ENCODE measurements at regions not wholly inside any gene's neighbourhood (a gene's known extent, or its start where the extent isn't known, plus 50 kb on each side); places are given as distances from the start of the nearest gene placed in this dataset.
A peak's percentile ranks its signal among the peaks of the same experiment; 100 is the strongest.

DNA sequence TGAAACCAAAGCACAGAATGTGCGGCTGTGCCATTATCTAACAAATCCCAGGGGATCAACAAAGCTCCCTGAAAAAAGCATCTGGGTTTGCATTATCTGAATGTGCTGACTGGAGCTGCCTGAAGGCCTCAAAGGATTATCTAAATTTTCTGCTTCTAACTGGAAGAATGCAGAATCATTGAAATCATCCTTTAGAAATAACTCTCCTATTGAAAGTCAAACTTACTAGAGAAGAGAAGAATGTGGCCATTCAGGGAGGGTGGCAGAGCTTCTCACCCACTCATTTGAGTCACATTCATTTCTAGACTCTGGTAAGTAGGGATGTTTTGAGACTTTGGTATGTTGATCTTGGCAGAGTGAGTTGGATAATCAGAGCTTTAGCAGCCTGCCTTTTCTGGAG, 220.6 kb upstream of the RGS6 start:
- TF ChIP-seq, protein P1, sequence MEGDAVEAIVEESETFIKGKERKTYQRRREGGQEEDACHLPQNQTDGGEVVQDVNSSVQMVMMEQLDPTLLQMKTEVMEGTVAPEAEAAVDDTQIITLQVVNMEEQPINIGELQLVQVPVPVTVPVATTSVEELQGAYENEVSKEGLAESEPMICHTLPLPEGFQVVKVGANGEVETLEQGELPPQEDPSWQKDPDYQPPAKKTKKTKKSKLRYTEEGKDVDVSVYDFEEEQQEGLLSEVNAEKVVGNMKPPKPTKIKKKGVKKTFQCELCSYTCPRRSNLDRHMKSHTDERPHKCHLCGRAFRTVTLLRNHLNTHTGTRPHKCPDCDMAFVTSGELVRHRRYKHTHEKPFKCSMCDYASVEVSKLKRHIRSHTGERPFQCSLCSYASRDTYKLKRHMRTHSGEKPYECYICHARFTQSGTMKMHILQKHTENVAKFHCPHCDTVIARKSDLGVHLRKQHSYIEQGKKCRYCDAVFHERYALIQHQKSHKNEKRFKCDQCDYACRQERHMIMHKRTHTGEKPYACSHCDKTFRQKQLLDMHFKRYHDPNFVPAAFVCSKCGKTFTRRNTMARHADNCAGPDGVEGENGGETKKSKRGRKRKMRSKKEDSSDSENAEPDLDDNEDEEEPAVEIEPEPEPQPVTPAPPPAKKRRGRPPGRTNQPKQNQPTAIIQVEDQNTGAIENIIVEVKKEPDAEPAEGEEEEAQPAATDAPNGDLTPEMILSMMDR (IDR thresholded peaks at IDR 0.05), result no peak
- Histone ChIP-seq H3K4me3 (no peak overlapping the region), H3K27ac (peak overlapping the region; percentile 37 to 78)
- no peak for DNase-seq (ENCODE audit: low spot score)

DNA sequence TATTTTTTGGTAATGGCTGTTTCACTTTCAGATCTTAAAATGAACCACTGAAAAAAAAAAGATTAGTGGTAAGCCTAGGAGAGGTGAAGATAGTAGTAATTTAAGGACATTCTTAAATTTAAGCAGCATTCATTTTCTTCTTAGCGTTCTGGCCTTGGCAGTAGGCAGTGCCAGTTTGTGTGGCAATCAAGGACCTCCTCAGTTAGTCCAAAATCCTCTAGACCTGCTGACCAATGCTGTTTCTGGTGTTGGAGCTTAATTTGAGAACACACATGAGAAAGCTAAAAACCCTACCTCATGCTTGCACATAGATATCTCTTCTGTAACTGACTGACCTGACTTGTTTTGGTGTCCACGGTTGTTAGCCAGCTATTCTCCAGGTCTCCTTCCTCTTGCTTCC, 219.8 kb upstream of the RGS6 start:
- DNase-seq (ENCODE audit: low spot score), result no peak
- no peak overlapping the region for H3K4me3 ChIP-seq
- TF ChIP-seq, protein P1 (IDR thresholded peaks at IDR 0.05), result no peak
- peak overlapping the region; percentile 37 to 69 for H3K27ac ChIP-seq

DNA sequence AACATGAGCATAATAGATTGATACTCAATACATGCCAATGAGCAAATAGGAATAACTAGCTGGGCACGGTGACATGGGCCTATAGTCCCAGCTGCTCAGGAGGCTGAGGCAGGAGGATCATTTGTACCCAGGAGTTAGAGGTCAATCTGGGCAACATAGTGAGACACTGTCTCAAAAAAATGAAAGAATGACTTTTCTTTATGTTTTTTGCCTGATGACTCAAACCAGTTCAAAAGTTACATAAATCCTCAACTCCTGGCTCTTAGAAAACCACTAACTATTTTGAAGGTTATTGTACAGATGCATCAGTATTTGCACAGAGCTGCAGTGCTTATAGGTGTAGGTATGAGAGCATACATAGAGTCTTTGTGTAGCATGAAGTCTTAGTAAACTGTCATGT, 219.2 kb upstream of the RGS6 start:
- Histone ChIP-seq H3K27ac (peak overlapping the region; percentile 37 to 69), H3K4me3 (no peak overlapping the region)
- TF ChIP-seq, protein P1 (IDR thresholded peaks at IDR 0.05), result no peak
- no peak for DNase-seq (ENCODE audit: low spot score)

DNA sequence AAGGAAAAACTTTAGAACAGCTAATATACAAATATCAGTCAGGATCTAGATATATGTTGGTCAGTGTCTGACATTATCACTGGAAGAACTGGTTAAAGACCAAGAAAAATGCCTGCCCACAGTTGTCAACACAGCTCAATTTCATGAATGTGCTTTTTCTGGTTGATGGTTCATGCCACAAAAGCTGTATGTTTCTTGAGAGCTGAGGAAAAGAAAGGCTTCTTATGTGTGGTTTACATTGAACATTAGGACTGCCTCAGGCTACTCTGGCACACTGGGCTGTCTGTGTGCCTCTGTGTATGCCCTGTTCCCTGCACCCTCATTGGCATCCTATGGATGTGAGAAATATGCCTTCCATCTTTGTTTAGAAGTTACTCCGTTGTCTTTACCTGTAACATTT, 218.8 kb upstream of the RGS6 start:
- TF ChIP-seq, protein P1 (IDR thresholded peaks at IDR 0.05), result no peak

DNA sequence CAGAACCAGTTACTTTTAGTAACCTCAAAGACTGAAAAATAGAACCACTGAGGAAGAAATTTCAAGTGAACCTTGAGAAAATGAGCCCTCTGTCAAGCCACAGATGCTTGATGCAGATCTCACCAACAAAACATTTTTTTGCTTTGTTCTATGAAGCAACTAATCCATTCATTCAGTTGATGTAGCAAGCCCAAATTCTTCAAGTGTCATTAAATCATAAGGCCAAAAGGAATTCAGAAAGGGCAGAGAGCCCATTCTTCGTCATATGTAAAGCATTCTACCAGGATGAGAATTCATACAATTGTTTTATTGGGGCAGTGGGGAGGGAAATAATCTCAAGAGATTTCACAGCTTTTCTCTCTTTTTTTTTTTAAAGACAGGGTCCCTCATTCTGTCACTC, 218.0 kb upstream of the RGS6 start:
- no peak for DNase-seq (ENCODE audit: low spot score)
- Histone ChIP-seq H3K27ac (no peak overlapping the region), H3K4me3 (no peak overlapping the region)
- TF ChIP-seq, protein P1 (IDR thresholded peaks at IDR 0.05), result no peak

More for the DNA sequence above, 218.8 kb upstream of the RGS6 start:
- Histone ChIP-seq H3K4me3 (no peak overlapping the region), H3K27ac (peak overlapping the region in 1 of 2 donors; percentile 69)
- no peak for DNase-seq (ENCODE audit: low spot score)

DNA sequence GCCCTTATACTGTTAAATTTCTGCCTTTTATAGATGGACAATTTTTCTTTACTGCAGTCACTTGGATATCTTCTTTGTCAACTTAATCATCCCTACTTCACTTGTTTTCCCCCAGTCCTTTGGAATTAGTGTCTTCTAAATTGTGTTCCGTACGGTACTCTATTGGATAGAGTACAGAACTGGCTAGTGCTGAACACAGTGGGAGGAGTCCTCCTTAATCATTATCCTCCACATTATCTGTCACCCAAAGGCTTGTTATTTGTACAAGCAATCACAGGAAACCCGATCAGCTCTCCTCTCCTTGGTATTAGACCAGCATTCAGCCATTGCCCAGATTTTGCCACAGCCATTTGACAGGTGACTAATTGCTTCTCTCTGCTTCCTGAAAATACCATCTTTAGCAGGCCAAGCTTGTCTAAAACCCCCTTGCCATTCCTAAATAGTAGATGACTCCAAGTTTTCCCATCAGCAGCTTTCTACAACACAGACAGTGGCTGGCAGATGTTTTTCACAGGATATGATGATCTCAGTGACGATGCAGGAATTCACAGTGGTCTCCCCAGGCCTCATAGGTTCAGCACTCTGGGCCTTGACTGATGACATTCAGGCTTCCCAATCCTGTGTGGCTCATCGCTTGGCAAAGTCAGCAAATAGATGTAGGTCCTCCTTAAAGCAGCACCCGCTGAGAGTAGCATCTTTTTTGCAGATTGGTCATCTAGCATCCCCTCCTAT, 216.0 kb upstream of the RGS6 start:
- TF ChIP-seq, protein P1 (IDR thresholded peaks at IDR 0.05), result no peak
- no peak for DNase-seq (ENCODE audit: low spot score)
- no peak overlapping the region for H3K4me3 ChIP-seq
- no peak overlapping the region for H3K27ac ChIP-seq

DNA sequence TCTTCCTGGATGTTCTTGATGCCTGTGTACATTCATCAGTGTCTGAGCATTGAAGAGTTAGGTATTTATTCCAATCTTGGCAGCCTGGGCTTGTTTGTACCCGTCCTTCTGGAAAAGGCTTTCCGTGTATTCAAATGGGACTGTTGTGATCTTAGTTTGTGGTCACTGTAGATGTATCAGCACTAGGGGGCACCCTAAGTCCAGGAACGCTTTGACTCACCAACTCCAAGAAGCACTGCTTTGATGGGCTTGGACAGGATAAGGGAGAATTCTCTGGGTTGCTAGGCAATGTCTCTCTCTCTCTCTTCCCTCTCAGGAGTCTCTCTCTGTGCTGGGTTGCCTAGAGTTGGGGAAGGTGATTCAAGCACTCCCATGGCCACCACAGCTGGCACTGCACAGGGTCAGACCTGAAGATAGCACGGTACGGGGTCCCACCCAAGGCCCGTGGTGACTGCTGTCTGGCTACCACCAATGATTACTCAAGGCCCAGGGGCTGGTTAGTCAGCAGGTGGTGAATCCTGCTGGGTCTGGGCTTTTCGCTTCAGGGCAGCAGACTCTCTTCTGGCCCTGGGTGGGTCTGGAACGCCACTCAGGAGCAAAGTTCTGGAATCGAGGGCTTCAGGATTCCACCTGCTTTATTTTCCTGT, 211.1 kb upstream of the RGS6 start:
- DNase-seq (ENCODE audit: low spot score), result no peak
- no peak overlapping the region for H3K4me3 ChIP-seq
- H3K27ac ChIP-seq, result peak overlapping the region; percentile 49 to 50
- TF ChIP-seq, protein P1 (IDR thresholded peaks at IDR 0.05), result no peak
